Coronary artery (tissue), 2 donors: ENCODE measurements at regions not wholly inside any gene's neighbourhood (a gene's known extent, or its start where the extent isn't known, plus 50 kb on each side); places are given as distances from the start of the nearest gene placed in this dataset.

ENCODE experiments used
- DNase-seq: peaks from one replicate; pipeline ENCODE4 v3.0.0-alpha.2; 2017; ENCODE audit warnings: low spot score
- H3K27ac ChIP-seq, 2 donors: fragments of 200-600 bp; sonication (generic); one replicate each; pipeline ENCODE4 v1.5.1; 2016 to 2019
- H3K4me3 ChIP-seq: fragments of 200-600 bp; sonication (generic); 2 replicates; pipeline ENCODE4 v1.5.1; 2016; ENCODE audit warnings: mild to moderate bottlenecking, moderate library complexity
- CTCF ChIP-seq: fragments of 200-600 bp; sonication (generic); IDR thresholded peaks from one replicate; pipeline ENCODE4 v1.5.1; 2019; ENCODE audit warnings: antibody characterized with exemption

GRCh38 chr12:108009442-108010070, 119.5 kb upstream of the WSCD2 start:
- H3K4me3 ChIP-seq, result no peak overlapping the region
- no peak for TF ChIP-seq CTCF
- H3K27ac ChIP-seq, result no peak overlapping the region
- no peak for DNase-seq

GRCh38 chr12:108016022-108016564, 113.0 kb upstream of the WSCD2 start:
- no peak for TF ChIP-seq CTCF
- Histone ChIP-seq H3K4me3 (no peak overlapping the region), H3K27ac (no peak overlapping the region)
- no peak for DNase-seq

- DNase-seq, result no peak
- no peak overlapping the region for H3K4me3 ChIP-seq
- no peak for TF ChIP-seq CTCF
- no peak overlapping the region for H3K27ac ChIP-seq
These were observed 111.5 kb upstream of the WSCD2 start for GRCh38 chr12:108017472-108018057.

GRCh38 chr12:108019862-108020261, 109.2 kb upstream of the WSCD2 start:
- TF ChIP-seq CTCF, result no peak

GRCh38 chr12:108021141-108021540, 107.9 kb upstream of the WSCD2 start:
- no peak overlapping the region for H3K27ac ChIP-seq
- no peak overlapping the region for H3K4me3 ChIP-seq
- TF ChIP-seq CTCF, result no peak
- DNase-seq, result no peak

More at GRCh38 chr12:108019862-108020261, 109.2 kb upstream of the WSCD2 start:
- no peak for DNase-seq
- H3K4me3 ChIP-seq, result no peak overlapping the region
- no peak overlapping the region for H3K27ac ChIP-seq

- no peak for TF ChIP-seq CTCF
- Histone ChIP-seq H3K27ac (no peak overlapping the region), H3K4me3 (no peak overlapping the region)
- DNase-seq, result no peak
These were observed 107.1 kb upstream of the WSCD2 start for GRCh38 chr12:108021949-108022522.
